ENCODE measurements at regions not wholly inside any gene's neighbourhood (a gene's known extent, or its start where the extent isn't known, plus 50 kb on each side); places are given as distances from the start of the nearest gene placed in this dataset.
"Not testable (repeated sequence)": the region's sequence is repeated elsewhere in the genome, so short reads cannot be mapped to it uniquely, and the experiment has no call there.

DNA sequence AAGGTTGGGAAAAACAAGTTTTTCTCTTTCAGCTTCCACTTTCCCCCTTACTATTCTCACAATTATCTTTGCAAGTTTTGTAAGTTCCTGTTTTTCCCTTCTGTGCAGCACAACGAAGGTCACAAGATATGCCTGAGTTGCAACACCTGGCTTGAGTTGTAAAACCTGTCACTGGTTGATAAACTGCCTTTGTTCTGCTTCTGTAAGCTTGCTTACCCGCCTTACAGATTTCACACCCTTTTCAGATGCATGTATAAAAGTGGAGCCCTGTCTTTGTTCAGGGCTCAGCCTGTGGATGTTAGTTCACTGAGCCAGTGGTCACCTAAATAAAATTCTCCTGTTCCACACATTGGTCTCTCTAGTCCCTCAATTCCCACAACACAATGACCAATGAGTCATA, 318.9 kb downstream of the UBE2NL start:
- H3K4ac ChIP-seq (ENCODE audit: low read depth, low read length); H3K4me3 Mint-ChIP-seq; H4K5ac ChIP-seq (ENCODE audit: insufficient read length, low read depth, low read length); H4K91ac ChIP-seq (ENCODE audit: insufficient read length, low read depth, low read length); H3K9me3 ChIP-seq (ENCODE audit: control insufficient read depth, low read depth, low read length); H3K4me1 ChIP-seq (ENCODE audit: insufficient read depth, low read length); H3K14ac ChIP-seq (ENCODE audit: insufficient read depth, low read length); H3K23me2 ChIP-seq (ENCODE audit: insufficient read length, low read depth, low read length, poor library complexity, severe bottlenecking); DNase-seq; H3K4me2 ChIP-seq (ENCODE audit: insufficient read depth, insufficient read length, low read length); H3K9ac ChIP-seq (ENCODE audit: extremely low read depth, insufficient read length, low read length); H2AFZ ChIP-seq (ENCODE audit: low read length); H2BK15ac ChIP-seq (ENCODE audit: low read depth, low read length); H3K27ac ChIP-seq (ENCODE audit: insufficient read length, low read depth, low read length); H2BK20ac ChIP-seq (ENCODE audit: low read depth, low read length, poor library complexity, severe bottlenecking); H3K27me3 ChIP-seq (ENCODE audit: insufficient read depth, low read length); H3K79me1 ChIP-seq (ENCODE audit: insufficient read depth, low read depth, low read length, poor library complexity, severe bottlenecking); H2BK12ac ChIP-seq (ENCODE audit: insufficient read length, low read depth, low read length); H2AK5ac ChIP-seq (ENCODE audit: insufficient read length, low read length); H3K23ac ChIP-seq (ENCODE audit: insufficient read length, low read depth, low read length); H2BK5ac ChIP-seq (ENCODE audit: insufficient read length, low read length); H2BK120ac ChIP-seq (ENCODE audit: low read depth, low read length, poor library complexity, severe bottlenecking); H3K27ac Mint-ChIP-seq; H3K36me3 Mint-ChIP-seq (ENCODE audit: insufficient read depth in 1 of 3, low read depth in 3 of 3); H3T11ph ChIP-seq (ENCODE audit: low read length); H3K27me3 Mint-ChIP-seq (ENCODE audit: low read depth); H3K56ac ChIP-seq (ENCODE audit: insufficient read length, low read depth, low read length); H3K18ac ChIP-seq (ENCODE audit: insufficient read length, low read depth, low read length); H4K20me1 ChIP-seq (ENCODE audit: control insufficient read depth, insufficient read depth, insufficient read length); H4K8ac ChIP-seq (replicated peaks; ENCODE audit: insufficient read length, low read depth, low read length); H3K4me1 Mint-ChIP-seq; H3K79me2 ChIP-seq (ENCODE audit: insufficient read depth, low read length): not testable (repeated sequence)
- peaks cover 9 to 12% of the 10 kb centered on the region in 2 experiments; a peak in 4 of 5 replicates for H3K9me3 Mint-ChIP-seq
- WGBS (ENCODE audit: extremely low coverage, insufficient read length, low lambda C conversion rate), result no CpG with 5 or more reads among the region's 2 CpGs

DNA sequence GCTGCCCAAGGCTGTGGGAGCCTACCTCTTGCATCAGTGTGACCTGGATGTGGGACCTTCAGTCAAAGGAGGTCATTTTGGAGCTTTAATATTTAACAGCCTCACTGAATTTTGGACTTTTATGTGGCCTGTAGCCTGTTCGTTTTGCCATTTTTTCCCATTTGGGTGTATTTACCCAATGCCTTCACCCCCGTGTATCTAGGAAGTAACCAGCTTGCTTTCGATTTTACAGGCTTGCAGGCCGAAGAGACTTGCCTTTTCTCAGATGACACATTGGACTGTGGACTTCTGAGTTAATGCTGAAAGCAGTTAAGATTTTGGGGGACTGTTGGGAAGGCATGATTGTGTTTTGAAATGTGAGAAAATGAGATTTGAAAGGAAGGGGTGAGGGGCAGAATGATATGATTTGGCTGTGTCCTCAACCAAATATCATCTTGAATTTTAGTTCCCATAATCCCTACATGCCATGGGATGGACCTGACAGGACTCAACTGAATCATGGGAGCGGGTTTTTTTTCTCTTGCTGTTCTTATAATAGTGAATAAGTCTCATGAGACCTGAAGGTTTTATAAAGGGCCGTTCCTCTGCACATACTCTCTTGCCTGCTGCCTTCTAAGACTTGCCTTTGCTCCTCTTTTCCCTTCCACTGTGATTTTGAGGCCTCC, 324.6 kb downstream of the UBE2NL start:
- H2AK5ac ChIP-seq (ENCODE audit: insufficient read length, low read length); H3K4me2 ChIP-seq (ENCODE audit: insufficient read depth, insufficient read length, low read length); H3K9me3 ChIP-seq (ENCODE audit: control insufficient read depth, low read depth, low read length); H3K56ac ChIP-seq (ENCODE audit: insufficient read length, low read depth, low read length); H2BK12ac ChIP-seq (ENCODE audit: insufficient read length, low read depth, low read length); H3K27ac Mint-ChIP-seq; H3K23ac ChIP-seq (ENCODE audit: insufficient read length, low read depth, low read length); H3K36me3 Mint-ChIP-seq (ENCODE audit: insufficient read depth in 1 of 3, low read depth in 3 of 3); H3K14ac ChIP-seq (ENCODE audit: insufficient read depth, low read length); H2BK5ac ChIP-seq (ENCODE audit: insufficient read length, low read length); H3K27me3 ChIP-seq (ENCODE audit: insufficient read depth, low read length); H3K4ac ChIP-seq (ENCODE audit: low read depth, low read length); H4K91ac ChIP-seq (ENCODE audit: insufficient read length, low read depth, low read length); H3K23me2 ChIP-seq (ENCODE audit: insufficient read length, low read depth, low read length, poor library complexity, severe bottlenecking); H3K79me1 ChIP-seq (ENCODE audit: insufficient read depth, low read depth, low read length, poor library complexity, severe bottlenecking); H2AFZ ChIP-seq (ENCODE audit: low read length); H3K27me3 Mint-ChIP-seq (ENCODE audit: low read depth); H3K4me1 ChIP-seq (ENCODE audit: insufficient read depth, low read length); H4K8ac ChIP-seq (replicated peaks; ENCODE audit: insufficient read length, low read depth, low read length); H3K18ac ChIP-seq (ENCODE audit: insufficient read length, low read depth, low read length); H2BK120ac ChIP-seq (ENCODE audit: low read depth, low read length, poor library complexity, severe bottlenecking); H4K20me1 ChIP-seq (ENCODE audit: control insufficient read depth, insufficient read depth, insufficient read length); DNase-seq; H3K4me1 Mint-ChIP-seq; H3T11ph ChIP-seq (ENCODE audit: low read length); H3K79me2 ChIP-seq (ENCODE audit: insufficient read depth, low read length); H2BK20ac ChIP-seq (ENCODE audit: low read depth, low read length, poor library complexity, severe bottlenecking); H3K4me3 Mint-ChIP-seq; H2BK15ac ChIP-seq (ENCODE audit: low read depth, low read length); H3K27ac ChIP-seq (ENCODE audit: insufficient read length, low read depth, low read length); H4K5ac ChIP-seq (ENCODE audit: insufficient read length, low read depth, low read length); H3K9ac ChIP-seq (ENCODE audit: extremely low read depth, insufficient read length, low read length): not testable (repeated sequence)
- no CpG with 5 or more reads among the region's 6 CpGs for WGBS (ENCODE audit: extremely low coverage, insufficient read length, low lambda C conversion rate)
- H3K9me3 Mint-ChIP-seq, result peaks cover 11 to 15% of the 10 kb centered on the region in 2 experiments

Measured in H9 (cell line).